HT1080 (cell line): ENCODE measurements at regions not wholly inside any gene's neighbourhood (a gene's known extent, or its start where the extent isn't known, plus 50 kb on each side); places are given as distances from the start of the nearest gene placed in this dataset.
"Not testable (repeated sequence)": the region's sequence is repeated elsewhere in the genome, so short reads cannot be mapped to it uniquely, and the experiment has no call there.

Source experiments
- DNase-seq: peaks from one replicate; pipeline ENCODE4 v3.0.0-alpha.2; 2015; ENCODE audit warnings: low read depth

DNA sequence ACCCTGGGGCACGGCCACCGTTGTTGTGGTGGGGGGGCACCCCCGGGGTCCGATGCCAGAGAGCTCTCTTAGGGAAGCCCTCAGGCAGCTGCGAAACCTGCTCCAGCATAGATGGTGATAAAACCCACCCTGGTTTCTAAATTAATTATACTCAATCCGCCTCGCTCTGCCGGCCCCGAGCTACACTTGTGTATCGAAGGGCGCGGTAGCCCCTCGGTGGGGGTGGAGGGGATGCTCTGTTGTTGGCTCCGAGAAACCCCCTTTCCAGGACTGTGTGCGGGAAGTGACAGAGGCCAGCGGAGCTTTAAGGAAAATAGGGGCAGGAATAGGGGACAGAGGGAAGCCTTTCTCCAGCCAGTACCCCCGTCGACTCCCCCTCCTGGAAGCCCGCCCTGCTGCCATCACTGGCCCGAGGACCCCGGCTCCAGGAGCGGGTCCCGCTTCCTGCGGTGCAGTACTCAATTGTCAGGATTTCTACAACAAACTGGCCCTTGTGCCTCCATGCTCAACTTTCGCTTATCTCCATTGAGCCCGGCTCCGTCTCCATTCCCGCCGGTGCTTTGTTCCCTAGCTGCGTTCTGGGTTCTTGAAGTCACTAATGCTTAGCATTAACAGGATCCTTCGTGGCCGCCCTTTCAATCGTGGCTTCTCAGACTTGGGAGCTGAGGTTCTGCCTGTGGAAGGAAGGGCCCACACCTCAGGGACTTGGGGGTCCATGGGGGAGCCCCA, 408.2 kb downstream of the BCOR start:
- DNase-seq = no peak

DNA sequence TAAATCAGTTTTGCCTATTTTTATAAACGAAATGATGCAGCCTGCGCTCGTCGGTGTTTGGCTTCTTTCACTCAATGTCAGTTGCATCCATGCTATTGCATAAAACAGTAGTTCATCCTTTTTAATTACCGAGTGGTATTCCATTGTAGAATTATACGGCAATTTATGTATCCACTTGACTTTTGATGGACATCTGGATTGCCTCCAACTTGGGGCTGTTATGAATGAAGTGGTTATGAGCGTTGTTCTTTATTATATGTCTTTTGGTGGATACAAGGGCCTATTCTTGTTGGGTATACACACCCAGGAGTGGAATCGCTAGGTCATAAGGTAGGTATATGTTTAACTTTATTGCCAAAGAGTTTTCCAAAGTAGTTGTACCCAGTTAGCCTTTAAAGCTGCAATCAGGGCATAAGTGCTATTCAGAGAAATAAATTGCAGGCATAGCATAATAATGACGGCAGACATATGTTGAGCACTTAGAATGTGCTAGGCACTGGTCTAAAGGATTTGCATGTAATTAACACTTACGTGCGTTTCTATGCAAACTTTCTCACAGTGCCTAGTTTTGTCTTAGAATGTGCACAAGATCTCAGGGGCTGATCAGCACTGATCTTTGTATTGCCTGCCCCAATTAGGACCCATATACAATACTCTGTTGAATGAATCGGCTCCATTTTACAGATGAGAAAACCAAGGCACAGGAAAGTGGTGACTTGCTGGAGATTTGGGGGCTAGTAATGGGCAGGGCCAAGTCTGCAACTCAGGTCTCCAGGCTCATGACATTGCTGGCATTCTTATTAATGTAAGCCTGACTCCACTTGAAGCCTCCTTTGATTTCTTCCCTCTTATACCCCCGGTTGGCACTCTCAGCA, 407.0 kb downstream of the BCOR start:
- no peak for DNase-seq

DNA sequence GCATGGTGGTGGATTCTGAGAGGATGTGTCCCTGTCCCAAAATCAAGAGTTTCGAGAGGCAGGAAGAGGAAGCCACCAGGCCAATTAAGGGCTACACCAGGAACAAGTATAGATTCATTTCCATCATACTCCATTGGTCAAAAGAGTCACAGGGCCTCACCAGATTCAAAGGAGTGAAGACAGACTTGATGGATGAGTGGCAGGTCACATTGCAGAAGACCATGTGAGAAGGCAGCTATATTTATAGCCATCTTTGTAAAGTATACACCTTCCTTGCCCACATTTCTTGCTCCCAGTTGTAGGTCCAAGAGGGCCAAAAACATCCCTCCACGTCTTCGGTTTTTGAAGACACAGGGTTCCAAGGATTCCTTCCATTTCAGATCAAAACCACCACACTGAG, 406.0 kb downstream of the BCOR start:
- no peak for DNase-seq

DNA sequence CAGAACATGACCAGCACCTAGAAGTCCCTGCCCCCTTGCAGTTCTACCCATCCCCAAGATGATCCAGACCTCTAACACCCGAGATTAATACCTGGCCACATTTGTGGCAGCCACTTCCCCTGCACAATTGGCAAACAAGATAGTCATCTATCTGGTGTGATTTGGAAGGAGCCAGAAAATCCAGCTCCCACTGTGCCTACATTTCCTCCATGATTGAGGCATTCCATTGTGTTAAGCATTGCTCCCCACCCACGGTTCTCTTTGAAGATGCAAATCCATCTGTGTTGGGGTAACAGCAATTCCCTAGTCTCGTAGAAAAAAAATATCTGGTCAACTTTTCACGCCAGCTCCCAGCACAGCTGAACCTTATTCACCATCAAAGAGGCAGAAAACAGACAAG, 405.0 kb downstream of the BCOR start:
- no peak for DNase-seq

DNA sequence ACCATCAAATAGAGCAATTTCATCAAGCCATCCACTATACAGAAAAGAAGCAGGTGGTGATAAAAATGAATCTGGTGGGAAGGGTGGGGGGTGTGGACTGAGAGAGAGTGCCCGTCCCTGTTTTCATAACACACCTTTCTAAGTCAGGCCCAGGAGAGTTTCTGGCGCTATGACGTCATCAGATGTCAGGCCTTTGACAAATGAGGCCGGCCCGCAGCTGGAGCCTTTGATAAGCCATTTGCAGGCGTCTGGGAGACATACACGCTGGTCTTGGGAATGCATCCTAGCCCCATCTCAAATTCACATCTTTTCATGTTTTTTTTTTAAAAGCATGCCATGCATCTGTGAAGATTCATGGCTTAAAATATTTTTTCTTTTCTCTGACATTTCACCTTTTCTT, 404.5 kb downstream of the BCOR start:
- DNase-seq = no peak

DNA sequence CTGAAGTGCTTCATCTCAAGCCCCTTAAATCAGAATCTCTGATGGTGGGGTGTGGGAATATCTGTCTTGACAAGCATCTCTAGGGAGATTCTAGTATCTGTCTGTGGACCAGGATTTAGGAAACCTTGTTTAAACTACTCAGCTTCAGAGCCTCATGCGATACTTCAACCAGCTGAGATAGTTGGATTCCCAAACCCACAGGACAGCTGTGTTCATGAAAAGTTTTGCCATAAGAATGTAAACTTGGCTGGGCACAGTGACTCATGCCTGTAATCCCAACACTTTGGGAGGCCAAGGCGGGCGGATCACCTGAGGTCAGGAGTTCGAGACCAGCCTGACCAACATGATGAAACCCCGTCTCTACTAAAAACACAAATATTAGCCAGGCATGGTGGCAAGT, 395.1 kb downstream of the BCOR start:
- DNase-seq = not testable (repeated sequence)

DNA sequence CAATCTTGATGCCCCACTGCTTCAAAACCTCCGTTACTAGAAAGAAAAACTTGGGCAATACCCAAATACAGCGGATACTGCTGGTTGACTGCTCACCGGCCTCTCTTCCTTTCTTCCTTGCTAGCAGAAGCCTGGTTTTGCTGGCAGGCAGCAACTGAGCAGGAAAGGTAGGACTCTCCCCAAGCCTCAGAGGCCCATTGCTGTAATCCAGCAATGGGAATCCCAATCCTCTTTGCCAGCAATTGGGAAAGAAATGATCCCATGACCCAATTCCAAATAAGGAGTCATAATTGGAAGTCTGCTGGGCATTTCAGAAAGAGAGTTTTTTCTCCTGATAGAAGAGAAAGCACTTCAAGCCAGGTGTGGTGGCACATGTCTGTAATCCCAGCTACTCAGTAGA, 394.5 kb downstream of the BCOR start:
- DNase-seq = no peak

DNA sequence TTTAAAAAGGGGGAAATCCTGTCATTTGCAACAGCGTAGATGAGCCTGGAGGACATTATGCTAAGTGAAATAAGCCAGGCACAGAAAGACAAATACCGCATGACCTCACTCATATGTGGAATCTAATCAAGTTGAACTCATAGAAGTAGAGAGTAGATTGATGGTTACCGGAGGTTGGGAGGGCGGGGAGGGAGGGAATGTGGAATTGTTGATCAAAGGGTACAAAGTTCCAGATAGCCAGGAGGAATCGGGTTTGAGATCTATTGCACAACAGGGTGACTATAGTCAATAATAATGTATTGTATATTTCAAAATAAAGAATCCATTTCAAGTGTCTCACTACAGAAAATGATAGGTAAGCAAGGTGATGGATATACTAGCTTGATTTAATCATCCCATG, 393.2 kb downstream of the BCOR start:
- no peak for DNase-seq

DNA sequence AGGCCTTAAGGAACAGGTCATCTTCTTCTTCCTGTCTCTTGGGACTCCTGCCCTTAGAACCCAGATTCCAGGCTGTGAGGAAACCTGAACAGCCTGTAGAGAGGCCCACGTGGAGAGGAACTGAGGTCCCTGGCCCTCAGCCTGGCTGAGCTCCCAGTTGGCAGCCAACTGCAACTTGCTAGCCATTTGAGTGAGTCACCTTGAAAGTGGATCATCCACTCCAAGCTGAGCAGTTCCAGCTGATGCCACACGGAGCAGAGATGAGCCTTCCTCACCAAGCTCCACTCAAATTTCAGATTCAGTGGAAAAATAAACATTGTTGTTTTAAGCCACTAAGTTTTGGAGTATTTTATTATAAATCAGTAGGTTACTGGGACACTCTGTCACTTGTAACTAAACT, 392.5 kb downstream of the BCOR start:
- peak; percentile 74 for DNase-seq

DNA sequence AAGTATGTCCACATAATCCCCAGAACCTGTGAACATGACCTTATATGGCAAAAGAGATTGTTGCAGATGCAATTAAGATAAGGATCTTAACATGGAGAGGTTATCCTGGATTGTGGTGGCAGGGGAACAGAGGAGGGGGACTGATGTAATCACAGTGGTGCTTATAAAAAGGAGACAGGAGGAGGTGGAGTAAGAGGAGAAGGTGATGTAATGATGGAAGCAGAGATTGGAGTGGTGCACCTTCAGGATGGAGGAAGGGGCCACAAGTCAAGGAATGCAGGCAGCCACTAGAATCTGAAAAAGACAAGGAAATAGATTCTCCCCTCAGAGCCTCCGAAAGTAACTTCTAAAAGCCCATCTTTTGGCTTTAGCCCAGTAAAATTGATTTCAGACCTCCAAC, 388.4 kb downstream of the BCOR start:
- DNase-seq = no peak

DNA sequence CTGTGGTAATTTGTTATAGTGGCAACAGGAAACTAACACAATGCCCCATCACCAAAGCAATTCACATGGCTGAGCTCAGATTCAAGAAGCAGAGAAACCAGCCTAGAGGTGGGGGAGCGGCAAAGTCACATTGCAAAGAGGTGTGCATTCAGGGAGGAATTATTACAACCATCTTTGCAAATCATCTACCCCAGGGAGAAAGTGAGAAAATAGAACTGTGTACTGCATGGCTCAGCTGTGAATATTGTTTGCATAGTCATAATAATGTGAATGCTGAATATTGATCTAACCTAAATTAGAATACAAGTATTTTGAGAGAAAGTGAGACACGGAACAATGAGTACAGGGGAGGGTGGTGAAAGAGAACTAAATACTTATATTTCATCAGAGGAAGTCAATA, 387.9 kb downstream of the BCOR start:
- no peak for DNase-seq

DNA sequence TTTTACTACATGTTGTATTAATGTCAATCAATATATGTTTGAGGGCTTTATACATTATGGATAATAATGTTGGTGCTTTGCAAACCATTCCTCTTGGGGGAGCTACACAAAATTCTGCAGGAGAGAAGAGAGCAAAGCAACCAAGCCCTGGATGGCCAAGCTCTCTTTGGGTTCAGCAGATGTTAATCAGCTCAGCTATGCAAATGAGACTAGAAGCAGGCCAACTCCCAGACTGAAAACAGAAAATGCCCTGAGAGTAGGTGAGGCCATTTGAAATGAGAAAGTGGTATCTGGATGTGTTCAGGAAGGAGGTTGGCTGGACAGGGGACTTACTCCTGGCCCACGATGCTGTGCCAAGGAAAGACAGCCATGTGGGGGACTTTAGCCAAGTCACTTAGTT, 387.0 kb downstream of the BCOR start:
- DNase-seq = no peak

DNA sequence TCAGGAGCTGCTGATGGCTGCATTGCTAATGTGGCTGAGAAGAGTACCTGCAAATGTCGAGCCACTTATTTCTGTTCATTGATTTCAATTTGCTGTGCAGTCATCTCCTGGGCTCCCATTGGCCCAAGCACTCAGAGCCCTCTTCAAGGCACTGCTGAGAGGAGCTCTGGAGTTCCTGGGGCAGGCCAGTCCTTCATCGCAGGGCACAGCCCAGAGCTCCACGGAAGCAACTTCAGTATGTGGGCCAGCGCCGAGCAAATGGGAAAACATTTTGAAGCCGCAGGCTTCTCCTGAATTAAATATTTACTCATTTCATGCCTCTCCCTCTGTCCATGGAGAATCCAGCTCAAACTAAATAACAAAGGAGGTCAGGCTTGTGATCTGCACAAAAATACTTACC, 383.3 kb downstream of the BCOR start:
- DNase-seq = no peak

DNA sequence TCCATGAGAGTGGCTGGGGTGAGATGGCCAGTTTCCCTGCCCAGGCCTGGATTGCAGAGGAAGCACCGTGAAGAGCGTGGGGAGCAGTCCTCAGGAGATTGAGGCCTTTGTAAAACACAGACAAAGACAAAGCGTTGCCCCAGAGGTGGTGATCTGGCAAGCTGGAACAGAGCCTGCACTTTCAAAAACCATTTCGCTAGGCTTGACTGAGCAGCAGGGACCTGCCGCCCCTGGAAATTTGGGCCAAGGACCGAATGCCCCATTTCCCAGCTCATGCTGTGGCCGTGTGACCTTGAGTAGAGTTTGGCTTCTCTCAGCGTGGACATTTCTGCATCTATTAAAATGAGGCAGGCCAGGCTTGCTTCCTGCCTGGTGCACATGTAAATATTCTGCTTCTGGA, 381.4 kb downstream of the BCOR start:
- DNase-seq = no peak

DNA sequence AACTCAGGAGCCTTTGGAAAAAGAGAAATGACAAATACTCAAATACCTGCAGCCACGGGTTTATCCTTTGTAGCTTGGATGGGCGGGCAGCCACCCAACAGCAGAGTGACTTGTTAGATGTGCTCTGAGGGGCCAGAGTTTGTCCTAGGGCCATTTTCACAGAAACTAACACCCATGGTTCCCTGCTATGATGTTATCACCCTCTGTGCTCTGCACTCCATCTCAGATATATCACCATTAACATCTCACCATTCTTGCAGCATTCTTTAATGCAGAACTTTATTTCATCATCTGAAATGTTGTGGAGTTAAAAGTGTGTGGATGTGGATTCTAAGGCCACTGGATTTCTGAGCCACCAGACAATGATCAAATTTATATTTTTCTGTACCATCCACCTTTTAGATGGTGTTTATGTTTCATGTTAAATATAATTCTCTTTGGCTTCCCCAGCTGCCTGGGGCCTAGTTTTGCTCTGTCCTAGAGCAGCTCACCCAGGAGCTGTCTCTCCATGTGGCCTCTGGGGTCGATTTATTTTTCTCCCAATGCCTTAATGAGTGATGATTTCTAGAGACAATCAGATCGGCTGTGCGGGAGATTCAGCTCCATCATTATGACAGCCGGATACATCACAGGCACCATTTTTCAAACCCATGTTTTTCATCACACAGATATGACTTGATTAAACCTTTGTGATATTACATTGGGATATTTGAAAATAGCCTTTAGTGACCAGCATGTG, 380.8 kb downstream of the BCOR start:
- DNase-seq = no peak

DNA sequence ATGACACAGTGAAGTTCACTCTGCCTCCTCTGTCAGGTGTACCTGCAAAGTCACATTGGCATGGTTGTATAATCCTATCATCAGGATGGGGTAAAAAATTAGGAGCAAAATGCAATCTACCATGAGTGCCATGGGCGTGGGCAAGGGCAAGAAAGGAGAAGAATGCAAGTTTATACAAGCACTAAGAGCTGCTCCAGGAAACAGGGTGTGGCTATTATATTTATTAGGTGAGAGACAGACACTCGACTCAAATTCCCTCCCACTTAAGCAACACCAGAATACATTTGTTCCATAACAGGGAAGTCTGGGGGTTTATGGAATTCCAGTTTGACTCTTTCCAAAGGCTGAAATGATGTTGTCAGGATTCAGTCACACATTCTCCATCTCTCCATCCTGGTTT, 378.8 kb downstream of the BCOR start:
- DNase-seq = no peak

DNA sequence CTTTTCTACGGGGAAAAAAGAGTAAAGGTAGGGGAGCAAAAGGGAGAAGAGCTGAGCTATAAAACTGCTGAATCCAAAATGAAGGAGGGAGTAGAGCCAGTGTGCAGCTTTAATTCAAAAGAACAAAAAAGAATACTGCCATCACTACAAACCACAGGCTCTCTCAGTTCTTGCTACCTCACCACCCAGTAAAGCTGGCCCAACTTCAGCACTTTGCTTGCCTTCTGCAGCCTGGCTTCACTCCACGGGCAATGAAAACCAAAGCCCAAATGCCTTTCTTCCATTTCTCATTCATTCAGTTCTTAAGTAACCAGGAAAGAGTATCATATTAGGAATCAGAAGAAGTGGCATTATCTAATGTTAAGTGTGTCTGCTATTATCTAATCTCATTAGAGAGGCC, 376.8 kb downstream of the BCOR start:
- no peak for DNase-seq

DNA sequence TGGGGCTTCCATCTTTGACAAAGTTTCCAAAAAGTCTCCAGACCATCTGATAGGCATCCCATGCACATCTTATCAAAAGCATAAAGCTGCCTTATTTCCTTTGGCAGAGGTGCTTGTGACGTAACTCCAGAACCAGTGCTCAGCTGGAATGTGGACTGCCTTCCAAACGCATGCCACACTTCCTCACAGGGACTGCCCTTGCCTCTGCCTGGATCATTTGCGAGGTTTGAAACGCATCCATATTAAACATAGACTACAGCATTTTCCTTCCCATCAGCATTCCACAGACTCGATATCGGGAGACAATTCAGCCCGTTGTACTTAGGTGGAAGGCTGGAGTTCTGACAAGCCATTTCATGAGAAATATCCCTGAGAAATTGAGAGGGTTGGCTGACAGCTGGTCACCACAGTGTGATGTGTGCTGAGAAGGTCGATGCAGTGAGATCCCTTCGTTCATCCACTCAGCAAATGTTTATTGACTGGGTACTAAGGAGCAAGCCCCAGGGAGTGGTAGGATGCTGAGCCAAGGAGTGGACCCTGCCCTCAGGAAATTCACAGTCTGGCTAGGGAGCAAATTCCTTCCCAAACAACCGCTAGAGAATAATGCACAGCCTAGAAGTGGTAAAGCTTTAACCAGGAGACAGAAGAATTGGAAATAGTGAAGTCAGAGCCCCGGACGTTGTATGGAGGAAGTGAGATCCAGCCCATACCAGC, 376.0 kb downstream of the BCOR start:
- DNase-seq = no peak

DNA sequence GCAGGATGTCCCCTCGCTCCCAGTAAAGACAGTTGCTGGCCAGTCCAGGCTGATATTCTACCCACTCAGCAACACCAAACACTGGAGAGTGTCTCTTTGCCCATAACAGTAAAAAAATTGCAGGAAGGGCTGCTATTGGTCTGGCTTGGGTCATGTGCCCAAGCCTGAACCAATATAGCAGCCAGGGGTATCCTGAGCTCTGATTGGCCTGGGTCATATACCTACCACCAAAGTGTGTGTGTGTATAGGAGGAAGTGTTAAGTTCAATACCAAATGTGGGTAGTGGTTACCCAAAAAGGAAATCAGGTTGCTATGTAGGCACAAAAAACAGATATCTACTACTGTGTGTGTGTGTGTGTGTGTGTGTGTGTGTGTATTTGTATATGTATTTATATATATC, 373.2 kb downstream of the BCOR start:
- no peak for DNase-seq

DNA sequence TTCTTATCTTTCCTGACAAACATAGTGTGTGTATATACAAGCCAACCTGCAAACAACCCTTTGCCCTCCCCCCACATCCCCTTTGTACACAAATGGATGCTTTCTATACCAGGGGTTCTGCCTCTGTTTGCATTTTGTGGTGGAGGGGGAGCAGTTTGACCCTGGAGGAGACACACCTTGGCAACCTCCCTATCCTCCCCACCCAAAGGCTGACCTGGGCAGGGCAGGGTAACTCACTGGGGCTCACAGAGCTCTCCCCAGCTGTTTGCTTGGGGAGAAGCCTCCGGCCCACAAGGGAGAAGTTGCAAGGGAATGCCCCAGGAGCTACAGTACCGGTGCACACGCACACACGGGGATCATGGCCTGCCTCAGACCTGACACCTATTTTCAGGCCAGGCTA, 372.6 kb downstream of the BCOR start:
- DNase-seq = no peak

DNA sequence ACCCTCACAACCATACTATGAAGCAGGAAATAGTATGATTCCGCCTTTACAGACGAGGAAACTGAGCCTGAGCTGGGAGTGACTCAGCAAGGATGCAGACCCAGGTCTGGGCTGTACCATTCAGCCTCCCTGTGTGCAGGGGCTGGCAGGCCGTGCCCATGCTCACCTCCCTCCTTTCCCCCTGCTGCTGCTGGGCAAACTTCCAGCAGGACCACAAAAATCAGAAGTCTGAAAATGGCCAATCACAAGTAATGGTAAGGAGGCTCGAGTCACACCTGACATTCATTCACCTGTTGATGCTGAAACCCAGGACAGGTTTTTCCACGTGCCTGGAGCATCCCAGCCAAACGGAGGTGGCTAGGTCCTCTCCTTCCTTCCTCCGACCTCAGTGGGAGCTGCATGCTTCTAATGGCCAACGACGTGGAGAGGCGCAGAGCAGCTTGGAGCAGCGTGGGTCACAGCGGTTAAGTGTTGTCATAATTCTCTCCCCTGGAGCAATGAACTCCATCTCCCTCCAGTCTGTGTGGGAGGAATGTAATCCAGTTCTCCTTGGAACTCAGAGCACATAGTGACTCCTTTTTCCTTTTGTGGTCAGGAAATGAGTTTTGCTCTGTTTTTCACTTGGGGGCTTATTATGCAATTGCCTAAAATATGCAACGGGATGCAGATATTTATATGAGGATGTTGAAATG, 371.7 kb downstream of the BCOR start:
- DNase-seq = peak; percentile 40
